Gastroesophageal sphincter (tissue), 4 donors: ENCODE measurements at regions not wholly inside any gene's neighbourhood (a gene's known extent, or its start where the extent isn't known, plus 50 kb on each side); places are given as distances from the start of the nearest gene placed in this dataset.

Experiments used
- ATAC-seq: fragments of 150-250 bp; one replicate; pipeline ENCODE4 v1.9.1; 2016; ENCODE audit warnings: mild to moderate bottlenecking, moderate library complexity
- H3K27ac ChIP-seq, 4 donors: fragments of 200-600 bp; sonication (generic) in 3 of 4; 1 replicate in 3 of 4; 2 replicates in 1 of 4; pipeline ENCODE4 v1.5.1; 2016 to 2019
- H3K27me3 ChIP-seq: fragments of 200-600 bp; sonication (generic); one replicate; pipeline ENCODE4 v1.5.1; 2019
- H3K36me3 ChIP-seq, 2 donors: fragments of 200-600 bp; sonication (generic); one replicate each; pipeline ENCODE4 v1.5.1; 2019; ENCODE audit warnings: control low read depth in 1 of 2
- H3K4me1 ChIP-seq, 3 donors: fragments of 200-600 bp; sonication (generic); 1 replicate in 2 of 3; 2 replicates in 1 of 3; pipeline ENCODE4 v1.5.1; 2016 to 2019; ENCODE audit warnings: control low read depth in 2 of 3
- H3K4me3 ChIP-seq, 2 donors: fragments of 200-600 bp; sonication (generic); one replicate each; pipeline ENCODE4 v1.5.1; 2019; ENCODE audit warnings: mild to moderate bottlenecking in 1 of 2, moderate library complexity in 1 of 2
- H3K9me3 ChIP-seq, 3 donors: fragments of 200-600 bp; sonication (generic); one replicate each; pipeline ENCODE4 v1.5.1; 2017 to 2019; ENCODE audit warnings: control low read depth in 2 of 3
- CTCF ChIP-seq, 4 experiments: fragments of 200-600 bp in 2 of 4; fragments of 450-650 bp in 2 of 4; sonication (generic) in 1 of 4; IDR thresholded peaks; one replicate each; pipeline ENCODE4 v1.5.1; 2017 to 2019; ENCODE audit warnings: antibody characterized with exemption in 4 of 4, mild to moderate bottlenecking in 2 of 4, moderate library complexity in 2 of 4
- EP300 ChIP-seq: sonication (generic); formaldehyde crosslinking; IDR thresholded peaks from one replicate; pipeline ENCODE4 v1.6.1; 2017; ENCODE audit warnings: antibody characterized with exemption, mild to moderate bottlenecking
- POLR2A ChIP-seq, 2 donors: fragments of 450-650 bp; IDR thresholded peaks; one replicate each; pipeline ENCODE4 v1.6.1; 2017; ENCODE audit warnings: antibody characterized with exemption in 2 of 2, mild to moderate bottlenecking in 2 of 2, moderate library complexity in 1 of 2
- POLR2AphosphoS5 ChIP-seq: sonication (generic); formaldehyde crosslinking; IDR thresholded peaks from one replicate; pipeline ENCODE4 v1.6.1; 2017; ENCODE audit warnings: antibody characterized with exemption
- WGBS, 2 donors: methylation state at CpG; one replicate each; pipeline ENCODE4 v1.1.5; 2018; ENCODE audit warnings: low coverage in 1 of 2; 5-methylcytosine and 5-hydroxymethylcytosine counted together

GRCh38 chr18:34648269-34648985 lies 61.7 kb upstream of the DTNA start:
- H3K4me3 ChIP-seq: no peak overlapping the region
- TF ChIP-seq POLR2A (IDR thresholded peaks at IDR 0.05) (no peak), EP300 (no peak), POLR2AphosphoS5 (no peak), CTCF (IDR thresholded peaks at IDR 0.05) (no peak)
- no peaks in the 10 kb centered on the region for H3K9me3 ChIP-seq
- peaks cover 4 to 80% (median 31%) of the 10 kb centered on the region in 3 donors for H3K4me1 ChIP-seq
- H3K27ac ChIP-seq: peak overlapping the region in 3 of 4 donors; percentile 53 to 68 (median 64)
- ATAC-seq: no peak
- no peaks in the 10 kb centered on the region for H3K27me3 ChIP-seq
- WGBS, 2 donors: 46 to 83% methylated on average over 3 of the region's 3 CpGs
- H3K36me3 ChIP-seq: no peaks in the 10 kb centered on the region

GRCh38 chr18:34649080-34649479 lies 61.0 kb upstream of the DTNA start:
- Histone ChIP-seq H3K27ac (peak overlapping the region; percentile 29 to 68 (median 58)), H3K27me3 (no peaks in the 10 kb centered on the region), H3K4me3 (no peak overlapping the region), H3K4me1 (peaks cover 4 to 74% (median 31%) of the 10 kb centered on the region in 3 donors), H3K36me3 (no peaks in the 10 kb centered on the region), H3K9me3 (no peaks in the 10 kb centered on the region)
- no peak for TF ChIP-seq POLR2AphosphoS5
- no peak for TF ChIP-seq POLR2A (IDR thresholded peaks at IDR 0.05)
- no peak for TF ChIP-seq CTCF (IDR thresholded peaks at IDR 0.05)
- TF ChIP-seq EP300: no peak
- no peak for ATAC-seq
- WGBS, 2 donors: 11 to 14% methylated on average over 4 of the region's 4 CpGs

- H3K36me3 ChIP-seq: no peaks in the 10 kb centered on the region
- TF ChIP-seq POLR2AphosphoS5 (peak; percentile 93), CTCF (IDR thresholded peaks at IDR 0.05) (no peak)
- H3K4me1 ChIP-seq: peaks cover 4 to 66% (median 31%) of the 10 kb centered on the region in 3 donors
- peak overlapping the region; percentile 47 to 76 (median 66) for H3K27ac ChIP-seq
- H3K4me3 ChIP-seq: peak overlapping the region in 1 of 2 donors; percentile 7
- no peak for ATAC-seq
- no peaks in the 10 kb centered on the region for H3K9me3 ChIP-seq
- H3K27me3 ChIP-seq: no peaks in the 10 kb centered on the region
- 16 to 26% methylated on average over 5 of the region's 5 CpGs for WGBS, 2 donors
Observed at GRCh38 chr18:34650121-34650545, 60.0 kb upstream of the DTNA start.

GRCh38 chr18:34651586-34652369 lies 58.3 kb upstream of the DTNA start:
- Histone ChIP-seq H3K4me3 (no peak overlapping the region), H3K36me3 (no peaks in the 10 kb centered on the region), H3K4me1 (peaks cover 4 to 64% (median 26%) of the 10 kb centered on the region in 3 donors), H3K9me3 (no peaks in the 10 kb centered on the region), H3K27ac (no peak overlapping the region), H3K27me3 (no peaks in the 10 kb centered on the region)
- WGBS, 2 donors: 76 to 83% methylated on average over 2 to 6 of the region's 6 CpGs
- no peak for ATAC-seq
- TF ChIP-seq POLR2A (IDR thresholded peaks at IDR 0.05) (no peak), EP300 (no peak), CTCF (IDR thresholded peaks at IDR 0.05) (no peak), POLR2AphosphoS5 (no peak)
